ENCODE measurements at regions not wholly inside any gene's neighbourhood (a gene's known extent, or its start where the extent isn't known, plus 50 kb on each side); places are given as distances from the start of the nearest gene placed in this dataset.

GRCh38 chr2:140108706-140109475, 1328.7 kb upstream of the NXPH2 start:
- no peaks in the 10 kb centered on the region for H3K27me3 ChIP-seq (replicated peaks; ENCODE audit: control insufficient read depth, insufficient read depth, low read length)
- TF ChIP-seq CTCF (IDR thresholded peaks at IDR 0.05; ENCODE audit: insufficient read depth in 1 of 2, low read depth in 1 of 2, low read length in 1 of 2, severe bottlenecking in 1 of 2, unreplicated experiment in 1 of 2), result no peak
- DNase-seq, result no peak
- no peak overlapping the region for H3K4me3 Mint-ChIP-seq (ENCODE audit: unreplicated experiment)
- intact Hi-C loops (cut with micrococcal nuclease; ENCODE audit: unreplicated experiment), result no loop called here
- no peaks in the 10 kb centered on the region for H3K36me3 Mint-ChIP-seq (ENCODE audit: insufficient read depth, unreplicated experiment)
- H3K27ac Mint-ChIP-seq (ENCODE audit: unreplicated experiment), result no peak overlapping the region
- H3K4me1 ChIP-seq, result no peaks in the 10 kb centered on the region
- no peaks in the 10 kb centered on the region for H3K9me3 ChIP-seq
- no TSS peak for BruUV-seq (replicated peaks)
- ChIA-PET POLR2A (no interaction called here), CTCF (no interaction called here)
- H3K36me3 ChIP-seq (ENCODE audit: control insufficient read depth, insufficient read depth, low read length), result no peaks in the 10 kb centered on the region
- H3K4me3 ChIP-seq (ENCODE audit: low read depth, low read length), result no peak overlapping the region
- no peaks in the 10 kb centered on the region for H3K4me1 Mint-ChIP-seq (ENCODE audit: low read depth, unreplicated experiment)
- H3K27me3 Mint-ChIP-seq (ENCODE audit: insufficient read depth, unreplicated experiment), result peaks cover 5% of the 10 kb centered on the region
- H3K9me3 Mint-ChIP-seq (ENCODE audit: unreplicated experiment), result no peaks in the 10 kb centered on the region

GRCh38 chr2:140091926-140092325, 1311.7 kb upstream of the NXPH2 start:
- no peak for TF ChIP-seq CTCF (IDR thresholded peaks at IDR 0.05; ENCODE audit: insufficient read depth in 1 of 2, low read depth in 1 of 2, low read length in 1 of 2, severe bottlenecking in 1 of 2, unreplicated experiment in 1 of 2)
- no TSS peak for BruUV-seq (replicated peaks)
- Mint-ChIP-seq H3K27me3 (ENCODE audit: insufficient read depth, unreplicated experiment) (peaks cover 3% of the 10 kb centered on the region), H3K27ac (ENCODE audit: unreplicated experiment) (no peak overlapping the region), H3K36me3 (ENCODE audit: insufficient read depth, unreplicated experiment) (no peaks in the 10 kb centered on the region), H3K4me3 (ENCODE audit: unreplicated experiment) (no peak overlapping the region), H3K4me1 (ENCODE audit: low read depth, unreplicated experiment) (no peaks in the 10 kb centered on the region), H3K9me3 (ENCODE audit: unreplicated experiment) (no peaks in the 10 kb centered on the region)
- Histone ChIP-seq H3K4me1 (no peaks in the 10 kb centered on the region), H3K27me3 (replicated peaks; ENCODE audit: control insufficient read depth, insufficient read depth, low read length) (no peaks in the 10 kb centered on the region), H3K4me3 (ENCODE audit: low read depth, low read length) (no peak overlapping the region), H3K9me3 (no peaks in the 10 kb centered on the region), H3K36me3 (ENCODE audit: control insufficient read depth, insufficient read depth, low read length) (no peaks in the 10 kb centered on the region)
- ChIA-PET CTCF (no interaction called here), POLR2A (no interaction called here)
- intact Hi-C loops (cut with micrococcal nuclease; ENCODE audit: unreplicated experiment), result no loop called here
- DNase-seq, result no peak

- H3K27me3 Mint-ChIP-seq (ENCODE audit: insufficient read depth, unreplicated experiment), result peaks cover 3% of the 10 kb centered on the region
- no peak overlapping the region for H3K27ac Mint-ChIP-seq (ENCODE audit: unreplicated experiment)
- ChIA-PET CTCF (no interaction called here), POLR2A (no interaction called here)
- no peak for DNase-seq
- no peak for TF ChIP-seq CTCF (IDR thresholded peaks at IDR 0.05; ENCODE audit: insufficient read depth in 1 of 2, low read depth in 1 of 2, low read length in 1 of 2, severe bottlenecking in 1 of 2, unreplicated experiment in 1 of 2)
- H3K4me1 Mint-ChIP-seq (ENCODE audit: low read depth, unreplicated experiment), result no peaks in the 10 kb centered on the region
- H3K4me1 ChIP-seq, result no peaks in the 10 kb centered on the region
- no peak overlapping the region for H3K4me3 ChIP-seq (ENCODE audit: low read depth, low read length)
- no peaks in the 10 kb centered on the region for H3K36me3 ChIP-seq (ENCODE audit: control insufficient read depth, insufficient read depth, low read length)
- H3K36me3 Mint-ChIP-seq (ENCODE audit: insufficient read depth, unreplicated experiment), result no peaks in the 10 kb centered on the region
- intact Hi-C loops (cut with micrococcal nuclease; ENCODE audit: unreplicated experiment), result loop anchor here (5.0 kb wide), 1 partner anchor 775 kb away; no protein-coding TSS in a partner anchor
- H3K9me3 ChIP-seq, result no peaks in the 10 kb centered on the region
- H3K4me3 Mint-ChIP-seq (ENCODE audit: unreplicated experiment), result no peak overlapping the region
- no TSS peak for BruUV-seq (replicated peaks)
- no peaks in the 10 kb centered on the region for H3K27me3 ChIP-seq (replicated peaks; ENCODE audit: control insufficient read depth, insufficient read depth, low read length)
- H3K9me3 Mint-ChIP-seq (ENCODE audit: unreplicated experiment), result no peaks in the 10 kb centered on the region
These were observed 1306.8 kb upstream of the NXPH2 start for GRCh38 chr2:140086964-140087363.

All from Caco-2 (cell line).